T-helper 17 cell (primary cell): ENCODE measurements at regions not wholly inside any gene's neighbourhood (a gene's known extent, or its start where the extent isn't known, plus 50 kb on each side); places are given as distances from the start of the nearest gene placed in this dataset.

Experiments used
- ATAC-seq: fragments of 150-1000 bp; cut with Tn5 transposase; 2 replicates; pipeline ENCODE4 v1.10.0; 2021; ENCODE audit warnings: mild to moderate bottlenecking, moderate library complexity
- DNase-seq, 3 donors: peaks; one replicate each; pipeline versions ENCODE4 v3.0.0 to v3.0.0-alpha.2; 2020 to 2021
- H3K9me3 ChIP-seq: one replicate; pipeline ENCODE4 v1.7.0; 2013; ENCODE audit warnings: low read length, mild to moderate bottlenecking; ENCODE audit not compliant: control insufficient read depth, poor library complexity, severe bottlenecking
- H3K27ac Mint-ChIP-seq: one replicate; pipeline ENCODE4 v1.8.0; 2022; ENCODE audit warnings: mild to moderate bottlenecking, moderate library complexity, mixed read lengths
- H3K27me3 Mint-ChIP-seq: one replicate; pipeline ENCODE4 v1.8.0; 2022; ENCODE audit warnings: mixed read lengths
- H3K36me3 Mint-ChIP-seq: one replicate; pipeline ENCODE4 v1.8.0; 2022; ENCODE audit warnings: low read depth, mixed read lengths
- H3K4me1 Mint-ChIP-seq: one replicate; pipeline ENCODE4 v1.8.0; 2022; ENCODE audit warnings: mild to moderate bottlenecking, mixed read lengths
- H3K4me3 Mint-ChIP-seq: one replicate; pipeline ENCODE4 v1.8.0; 2022; ENCODE audit warnings: mild to moderate bottlenecking, moderate library complexity, mixed read lengths

- DNase-seq (no peak), ATAC-seq (no peak)
- no peak overlapping the region for H3K27ac Mint-ChIP-seq
- no peaks in the 10 kb centered on the region for H3K27me3 Mint-ChIP-seq
- no peaks in the 10 kb centered on the region for H3K36me3 Mint-ChIP-seq
- H3K9me3 ChIP-seq, result no peaks in the 10 kb centered on the region
- H3K4me3 Mint-ChIP-seq, result no peak overlapping the region
- H3K4me1 Mint-ChIP-seq, result no peaks in the 10 kb centered on the region
Observed at GRCh38 chr3:182370949-182371348, 422.4 kb upstream of the ATP11B start.

GRCh38 chr3:182375916-182376315 is 417.4 kb upstream of the ATP11B start:
- DNase-seq, result no peak
- ATAC-seq, result no peak
- no peaks in the 10 kb centered on the region for H3K9me3 ChIP-seq
- Mint-ChIP-seq H3K36me3 (no peaks in the 10 kb centered on the region), H3K27me3 (peaks cover 6% of the 10 kb centered on the region), H3K4me1 (no peaks in the 10 kb centered on the region), H3K27ac (no peak overlapping the region), H3K4me3 (no peak overlapping the region)

DNA sequence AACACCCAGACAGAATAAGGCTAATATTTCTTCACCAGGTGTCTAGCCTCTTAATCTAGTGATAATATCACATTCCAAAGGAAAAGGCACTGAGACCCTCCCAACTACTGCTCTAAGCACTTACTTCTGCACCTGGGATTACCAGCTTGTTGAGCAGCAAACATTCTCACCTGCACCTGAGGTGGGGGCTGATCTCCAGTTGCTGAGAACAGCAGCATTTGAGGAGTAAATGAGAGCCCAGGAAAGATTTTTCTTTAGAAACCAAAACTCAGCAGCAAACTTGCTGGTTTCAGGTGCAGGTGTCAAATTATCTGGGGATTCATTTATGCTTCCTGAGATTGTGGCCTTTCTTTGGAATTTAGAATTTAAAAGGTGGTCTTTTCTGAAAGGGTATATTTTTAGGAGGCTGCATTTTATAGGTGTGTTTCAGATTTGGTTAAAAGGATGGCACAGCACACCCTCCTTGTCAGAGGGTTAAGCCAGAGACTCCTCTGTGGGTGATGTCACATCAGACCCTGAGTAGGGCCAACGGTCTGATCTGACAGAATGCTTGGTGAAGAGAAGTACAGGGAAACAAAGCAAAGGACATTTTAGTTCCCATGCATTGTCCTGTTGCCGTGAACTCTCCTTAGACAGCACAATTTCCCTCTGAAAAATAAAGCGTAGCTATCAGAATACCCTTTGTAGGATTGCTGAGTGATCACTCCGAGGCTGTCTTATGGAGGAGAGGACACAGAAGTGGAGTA is 411.0 kb upstream of the ATP11B start:
- H3K9me3 ChIP-seq, result no peaks in the 10 kb centered on the region
- Mint-ChIP-seq H3K4me3 (no peak overlapping the region), H3K27ac (no peak overlapping the region), H3K4me1 (no peaks in the 10 kb centered on the region), H3K27me3 (peaks cover 6% of the 10 kb centered on the region), H3K36me3 (no peaks in the 10 kb centered on the region)
- no peak for DNase-seq
- no peak for ATAC-seq

DNA sequence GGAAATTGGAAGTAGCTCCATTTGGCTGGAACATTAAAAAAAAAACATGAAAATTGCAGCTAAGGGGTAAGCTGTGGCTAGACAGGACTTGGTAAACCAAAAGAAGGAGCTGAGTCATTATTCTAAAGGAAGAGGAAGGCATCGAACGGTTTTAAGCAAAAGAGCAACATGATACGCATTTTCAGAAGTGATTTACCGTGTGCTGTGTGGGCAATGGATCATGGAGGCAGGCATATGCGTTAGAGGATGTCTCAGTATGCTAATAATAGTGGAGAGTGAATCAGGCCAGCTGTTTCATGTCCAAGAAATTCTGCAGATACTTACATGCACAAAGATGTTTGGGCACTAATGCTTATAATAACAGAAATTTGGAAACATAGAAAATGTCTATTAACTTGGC is 409.1 kb upstream of the ATP11B start:
- no peak overlapping the region for H3K27ac Mint-ChIP-seq
- no peaks in the 10 kb centered on the region for H3K9me3 ChIP-seq
- no peaks in the 10 kb centered on the region for H3K4me1 Mint-ChIP-seq
- peaks cover 6% of the 10 kb centered on the region for H3K27me3 Mint-ChIP-seq
- H3K4me3 Mint-ChIP-seq, result no peak overlapping the region
- DNase-seq (no peak), ATAC-seq (no peak)
- no peaks in the 10 kb centered on the region for H3K36me3 Mint-ChIP-seq

- Mint-ChIP-seq H3K4me3 (no peak overlapping the region), H3K27me3 (peaks cover 5% of the 10 kb centered on the region), H3K4me1 (no peaks in the 10 kb centered on the region), H3K27ac (no peak overlapping the region), H3K36me3 (no peaks in the 10 kb centered on the region)
- ATAC-seq (no peak), DNase-seq (no peak)
- no peaks in the 10 kb centered on the region for H3K9me3 ChIP-seq
Observed at GRCh38 chr3:182385356-182385755, 407.9 kb upstream of the ATP11B start.

- H3K27ac Mint-ChIP-seq, result no peak overlapping the region
- H3K36me3 Mint-ChIP-seq, result no peaks in the 10 kb centered on the region
- DNase-seq, result no peak
- no peaks in the 10 kb centered on the region for H3K4me1 Mint-ChIP-seq
- no peak overlapping the region for H3K4me3 Mint-ChIP-seq
- no peaks in the 10 kb centered on the region for H3K9me3 ChIP-seq
- no peaks in the 10 kb centered on the region for H3K27me3 Mint-ChIP-seq
- ATAC-seq, result no peak
Observed at GRCh38 chr3:182388506-182388905, 404.8 kb upstream of the ATP11B start.

DNA sequence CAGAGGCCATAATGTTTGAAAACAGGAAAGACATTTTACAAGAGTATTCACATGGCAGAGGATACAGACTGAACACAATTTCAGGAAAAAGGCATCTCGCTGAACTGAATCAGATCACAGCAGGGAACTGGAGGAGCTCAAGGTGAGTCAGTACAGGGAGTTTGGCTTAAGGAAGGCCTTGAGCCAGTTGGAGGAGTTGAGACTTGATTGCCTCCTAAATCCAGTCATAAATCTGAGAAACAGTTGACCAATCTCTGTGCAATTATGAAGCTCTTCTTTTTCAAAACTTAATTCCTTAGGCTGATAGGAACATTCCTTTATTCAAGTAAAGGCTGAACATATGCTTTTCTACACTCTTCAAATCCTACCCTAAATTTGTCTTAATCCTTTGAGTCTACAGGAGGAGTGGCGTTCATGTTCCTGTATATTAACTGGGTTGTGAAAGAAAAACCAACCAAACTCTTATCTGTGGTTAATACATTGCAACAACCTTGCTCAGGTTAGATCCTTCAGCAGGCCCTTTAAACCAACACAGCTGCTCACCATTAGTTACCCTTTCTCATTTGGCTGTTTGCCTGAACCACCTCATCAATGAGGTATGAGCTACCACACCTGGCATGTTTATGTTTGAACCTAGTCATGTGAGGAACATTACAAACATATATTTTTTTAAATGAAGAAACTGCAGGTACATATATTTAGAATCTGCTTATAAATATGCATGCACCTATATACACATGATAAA is 404.1 kb upstream of the ATP11B start:
- H3K27me3 Mint-ChIP-seq, result no peaks in the 10 kb centered on the region
- no peak overlapping the region for H3K27ac Mint-ChIP-seq
- H3K9me3 ChIP-seq, result no peaks in the 10 kb centered on the region
- no peak overlapping the region for H3K4me3 Mint-ChIP-seq
- H3K4me1 Mint-ChIP-seq, result no peaks in the 10 kb centered on the region
- no peak for ATAC-seq
- DNase-seq, result no peak
- no peaks in the 10 kb centered on the region for H3K36me3 Mint-ChIP-seq

- H3K27ac Mint-ChIP-seq, result no peak overlapping the region
- no peaks in the 10 kb centered on the region for H3K27me3 Mint-ChIP-seq
- no peaks in the 10 kb centered on the region for H3K4me1 Mint-ChIP-seq
- H3K36me3 Mint-ChIP-seq, result no peaks in the 10 kb centered on the region
- ATAC-seq (no peak), DNase-seq (no peak)
- H3K9me3 ChIP-seq, result no peaks in the 10 kb centered on the region
- H3K4me3 Mint-ChIP-seq, result no peak overlapping the region
Observed at GRCh38 chr3:182390421-182390820, 402.9 kb upstream of the ATP11B start.

DNA sequence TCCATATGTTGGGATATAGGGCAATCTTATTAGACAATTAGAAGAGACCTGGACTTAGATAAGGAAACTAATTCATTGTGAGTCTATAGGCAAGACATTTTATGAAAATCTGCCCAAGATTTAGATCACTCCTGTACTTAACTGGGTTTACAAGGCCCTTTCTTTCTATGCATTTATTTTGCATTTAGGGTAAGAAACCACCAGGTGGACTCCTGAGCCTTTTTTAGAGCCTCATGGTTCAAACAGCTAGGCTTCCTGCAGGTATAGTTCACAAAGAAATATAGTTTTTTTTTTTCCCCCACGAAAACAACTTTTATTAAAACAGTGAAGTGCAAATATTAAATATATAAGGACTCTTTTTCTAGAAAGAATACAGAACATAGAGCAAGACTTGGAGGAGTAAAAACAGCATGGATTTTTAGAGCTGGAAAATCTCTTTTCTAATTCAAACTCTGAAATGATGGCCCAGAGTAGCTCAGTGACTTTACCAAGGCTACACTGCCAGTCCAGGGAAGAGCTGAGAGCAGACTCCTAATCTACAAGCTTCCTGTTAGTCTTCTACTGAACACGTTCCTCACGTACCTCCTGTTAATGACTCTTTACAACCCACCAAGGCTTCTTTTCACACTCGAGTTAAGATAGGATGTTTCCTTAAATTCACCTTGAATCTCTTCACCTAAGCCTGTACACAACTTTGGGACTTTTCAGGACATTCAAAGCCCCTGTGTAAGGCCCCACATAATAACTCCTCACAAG is 400.9 kb upstream of the ATP11B start:
- no peak overlapping the region for H3K4me3 Mint-ChIP-seq
- no peaks in the 10 kb centered on the region for H3K4me1 Mint-ChIP-seq
- no peaks in the 10 kb centered on the region for H3K27me3 Mint-ChIP-seq
- ATAC-seq (no peak), DNase-seq (no peak)
- no peak overlapping the region for H3K27ac Mint-ChIP-seq
- H3K36me3 Mint-ChIP-seq, result no peaks in the 10 kb centered on the region
- no peaks in the 10 kb centered on the region for H3K9me3 ChIP-seq

DNA sequence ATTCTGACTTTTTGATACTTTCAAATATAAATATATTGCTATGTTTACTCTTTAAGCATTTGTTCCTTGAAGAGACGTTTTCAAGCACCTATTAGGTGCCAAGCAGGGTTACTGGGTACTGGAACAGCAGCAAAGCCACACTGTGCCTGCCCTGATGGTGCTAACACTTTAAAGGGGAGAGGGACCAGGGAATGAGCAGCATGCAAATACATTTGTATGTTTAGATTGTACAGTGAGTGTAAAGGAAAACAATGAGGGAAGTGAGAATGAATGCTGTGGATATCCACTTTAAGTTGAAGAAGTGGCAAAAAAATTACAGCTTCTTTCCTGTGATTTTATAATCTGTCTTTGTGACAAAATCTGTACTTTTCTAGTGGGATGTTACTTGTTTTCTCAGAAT is 400.2 kb upstream of the ATP11B start:
- no peaks in the 10 kb centered on the region for H3K9me3 ChIP-seq
- Mint-ChIP-seq H3K4me3 (no peak overlapping the region), H3K4me1 (no peaks in the 10 kb centered on the region), H3K27me3 (no peaks in the 10 kb centered on the region), H3K36me3 (no peaks in the 10 kb centered on the region), H3K27ac (no peak overlapping the region)
- no peak for ATAC-seq
- DNase-seq, result no peak

GRCh38 chr3:182393830-182394367 is 399.4 kb upstream of the ATP11B start:
- ATAC-seq (no peak), DNase-seq (no peak)
- H3K36me3 Mint-ChIP-seq, result no peaks in the 10 kb centered on the region
- H3K4me3 Mint-ChIP-seq, result no peak overlapping the region
- no peaks in the 10 kb centered on the region for H3K27me3 Mint-ChIP-seq
- H3K4me1 Mint-ChIP-seq, result no peaks in the 10 kb centered on the region
- no peak overlapping the region for H3K27ac Mint-ChIP-seq
- no peaks in the 10 kb centered on the region for H3K9me3 ChIP-seq

- Mint-ChIP-seq H3K4me1 (no peaks in the 10 kb centered on the region), H3K27me3 (peaks cover 6% of the 10 kb centered on the region), H3K4me3 (no peak overlapping the region), H3K36me3 (no peaks in the 10 kb centered on the region), H3K27ac (no peak overlapping the region)
- H3K9me3 ChIP-seq, result no peaks in the 10 kb centered on the region
- DNase-seq (no peak), ATAC-seq (no peak)
Observed at GRCh38 chr3:182397164-182397563, 396.1 kb upstream of the ATP11B start.

- DNase-seq (no peak), ATAC-seq (no peak)
- Mint-ChIP-seq H3K27me3 (peaks cover 6% of the 10 kb centered on the region), H3K36me3 (no peaks in the 10 kb centered on the region), H3K27ac (no peak overlapping the region), H3K4me1 (no peaks in the 10 kb centered on the region), H3K4me3 (no peak overlapping the region)
- H3K9me3 ChIP-seq, result no peaks in the 10 kb centered on the region
Observed at GRCh38 chr3:182399978-182400737, 393.1 kb upstream of the ATP11B start.
